ENCODE measurements at regions not wholly inside any gene's neighbourhood (a gene's known extent, or its start where the extent isn't known, plus 50 kb on each side); places are given as distances from the start of the nearest gene placed in this dataset.
"Not testable (repeated sequence)": the region's sequence is repeated elsewhere in the genome, so short reads cannot be mapped to it uniquely, and the experiment has no call there.

- no peak overlapping the region for H3K4me3 ChIP-seq
- ATAC-seq (ENCODE audit: insufficient read depth, low FRiP score), result no peak
- TF ChIP-seq, protein P1, sequence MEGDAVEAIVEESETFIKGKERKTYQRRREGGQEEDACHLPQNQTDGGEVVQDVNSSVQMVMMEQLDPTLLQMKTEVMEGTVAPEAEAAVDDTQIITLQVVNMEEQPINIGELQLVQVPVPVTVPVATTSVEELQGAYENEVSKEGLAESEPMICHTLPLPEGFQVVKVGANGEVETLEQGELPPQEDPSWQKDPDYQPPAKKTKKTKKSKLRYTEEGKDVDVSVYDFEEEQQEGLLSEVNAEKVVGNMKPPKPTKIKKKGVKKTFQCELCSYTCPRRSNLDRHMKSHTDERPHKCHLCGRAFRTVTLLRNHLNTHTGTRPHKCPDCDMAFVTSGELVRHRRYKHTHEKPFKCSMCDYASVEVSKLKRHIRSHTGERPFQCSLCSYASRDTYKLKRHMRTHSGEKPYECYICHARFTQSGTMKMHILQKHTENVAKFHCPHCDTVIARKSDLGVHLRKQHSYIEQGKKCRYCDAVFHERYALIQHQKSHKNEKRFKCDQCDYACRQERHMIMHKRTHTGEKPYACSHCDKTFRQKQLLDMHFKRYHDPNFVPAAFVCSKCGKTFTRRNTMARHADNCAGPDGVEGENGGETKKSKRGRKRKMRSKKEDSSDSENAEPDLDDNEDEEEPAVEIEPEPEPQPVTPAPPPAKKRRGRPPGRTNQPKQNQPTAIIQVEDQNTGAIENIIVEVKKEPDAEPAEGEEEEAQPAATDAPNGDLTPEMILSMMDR (IDR thresholded peaks at IDR 0.05; ENCODE audit: control extremely low read depth, extremely low read depth), result no peak
- DNase-seq, result peak; percentile 71 to 92 (median 89)
- H3K27ac ChIP-seq (ENCODE audit: low read depth in 1 of 2, low read length in 1 of 2), result no peak overlapping the region
- H3K4me1 ChIP-seq (ENCODE audit: control insufficient read depth in 5 of 5, insufficient read depth in 5 of 5, low read length in 5 of 5), result peaks cover 0 to 54% (median 13%) of the 10 kb centered on the region in 5 donors
- H3K36me3 ChIP-seq (ENCODE audit: control insufficient read depth in 4 of 4, insufficient read depth in 4 of 4, low read length in 4 of 4), result no peaks in the 10 kb centered on the region
- H3K27me3 ChIP-seq (ENCODE audit: control insufficient read depth in 3 of 3, insufficient read depth in 3 of 3, low read length in 2 of 3), result no peaks in the 10 kb centered on the region
- H3K9me3 ChIP-seq (ENCODE audit: control insufficient read depth in 4 of 4, insufficient read depth in 3 of 4, low read length in 3 of 4), result no peaks in the 10 kb centered on the region
- WGBS, 2 donors, result 56 to 67% methylated on average over 7 of the region's 7 CpGs
- H3K9ac ChIP-seq (ENCODE audit: insufficient read depth in 1 of 2, low read length in 2 of 2), result peak overlapping the region in 1 of 2 donors; percentile 36
Observed at GRCh38 chr16:27625050-27625697, 75.2 kb downstream of the KATNIP start.

GRCh38 chr16:27627136-27627535 lies 77.2 kb downstream of the KATNIP start:
- Histone ChIP-seq H3K4me3 (no peak overlapping the region), H3K9me3 (ENCODE audit: control insufficient read depth in 4 of 4, insufficient read depth in 3 of 4, low read length in 3 of 4) (no peaks in the 10 kb centered on the region), H3K27me3 (ENCODE audit: control insufficient read depth in 3 of 3, insufficient read depth in 3 of 3, low read length in 2 of 3) (no peaks in the 10 kb centered on the region), H3K4me1 (ENCODE audit: control insufficient read depth in 5 of 5, insufficient read depth in 5 of 5, low read length in 5 of 5) (peaks cover 0 to 46% (median 13%) of the 10 kb centered on the region in 5 donors), H3K9ac (ENCODE audit: insufficient read depth in 1 of 2, low read length in 2 of 2) (no peak overlapping the region), H3K27ac (ENCODE audit: low read depth in 1 of 2, low read length in 1 of 2) (no peak overlapping the region), H3K36me3 (ENCODE audit: control insufficient read depth in 4 of 4, insufficient read depth in 4 of 4, low read length in 4 of 4) (peaks cover 0 to 9% (median under 1%) of the 10 kb centered on the region in 4 donors)
- WGBS, 2 donors, result 90 to 92% methylated on average over 7 of the region's 7 CpGs
- no peak for ATAC-seq (ENCODE audit: insufficient read depth, low FRiP score)
- TF ChIP-seq, protein P1 (IDR thresholded peaks at IDR 0.05; ENCODE audit: control extremely low read depth, extremely low read depth), result no peak
- DNase-seq, result peak in 2 of 3 donors; percentile 29 to 37

DNA sequence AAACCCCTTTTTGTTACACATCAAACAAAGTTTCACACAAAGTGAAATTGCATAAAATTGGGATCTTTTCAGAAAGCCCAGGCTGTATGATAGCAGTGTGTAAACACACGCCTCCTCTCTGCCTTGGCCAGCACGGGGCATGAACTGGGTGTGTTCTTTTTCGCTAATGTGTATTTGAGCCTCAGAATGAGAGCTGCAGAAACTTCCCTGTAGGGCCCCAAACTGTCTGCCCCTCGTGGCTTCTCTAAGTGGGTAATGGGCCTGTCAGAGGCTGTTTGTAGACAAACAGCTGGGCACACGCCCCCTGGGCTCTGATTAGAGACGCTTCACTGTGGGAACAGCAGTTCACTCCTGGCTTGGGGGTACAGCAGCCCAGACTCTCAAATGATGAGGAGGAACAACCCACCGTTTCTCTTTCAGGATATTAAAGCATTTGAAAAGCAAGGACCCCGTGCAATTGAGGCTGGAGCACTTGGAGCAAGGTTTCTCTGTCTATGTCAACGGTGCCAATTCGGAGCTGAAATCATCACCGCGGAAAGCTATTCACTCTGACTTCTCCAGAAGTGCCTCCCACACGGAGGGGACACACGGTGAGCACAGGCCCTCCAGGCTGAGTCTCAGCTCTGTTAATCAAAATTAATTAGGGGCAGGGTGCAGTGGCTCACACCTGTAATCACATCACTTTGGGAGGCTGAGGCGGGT lies 78.4 kb downstream of the KATNIP start:
- H3K27ac ChIP-seq (ENCODE audit: low read depth in 1 of 2, low read length in 1 of 2), result no peak overlapping the region
- H3K27me3 ChIP-seq (ENCODE audit: control insufficient read depth in 3 of 3, insufficient read depth in 3 of 3, low read length in 2 of 3), result no peaks in the 10 kb centered on the region
- H3K4me1 ChIP-seq (ENCODE audit: control insufficient read depth in 5 of 5, insufficient read depth in 5 of 5, low read length in 5 of 5), result peaks cover 0 to 46% (median 13%) of the 10 kb centered on the region in 5 donors
- H3K4me3 ChIP-seq, result no peak overlapping the region
- ATAC-seq (ENCODE audit: insufficient read depth, low FRiP score) (no peak), DNase-seq (peak; percentile 67 to 76 (median 70))
- H3K9me3 ChIP-seq (ENCODE audit: control insufficient read depth in 4 of 4, insufficient read depth in 3 of 4, low read length in 3 of 4), result no peaks in the 10 kb centered on the region
- peaks cover 0 to 9% (median 2%) of the 10 kb centered on the region in 4 donors for H3K36me3 ChIP-seq (ENCODE audit: control insufficient read depth in 4 of 4, insufficient read depth in 4 of 4, low read length in 4 of 4)
- TF ChIP-seq, protein P1 (IDR thresholded peaks at IDR 0.05; ENCODE audit: control extremely low read depth, extremely low read depth), result no peak
- WGBS, 2 donors, result 77 to 82% methylated on average over 15 of the region's 15 CpGs
- peak overlapping the region; percentile 24 to 32 for H3K9ac ChIP-seq (ENCODE audit: insufficient read depth in 1 of 2, low read length in 2 of 2)

DNA sequence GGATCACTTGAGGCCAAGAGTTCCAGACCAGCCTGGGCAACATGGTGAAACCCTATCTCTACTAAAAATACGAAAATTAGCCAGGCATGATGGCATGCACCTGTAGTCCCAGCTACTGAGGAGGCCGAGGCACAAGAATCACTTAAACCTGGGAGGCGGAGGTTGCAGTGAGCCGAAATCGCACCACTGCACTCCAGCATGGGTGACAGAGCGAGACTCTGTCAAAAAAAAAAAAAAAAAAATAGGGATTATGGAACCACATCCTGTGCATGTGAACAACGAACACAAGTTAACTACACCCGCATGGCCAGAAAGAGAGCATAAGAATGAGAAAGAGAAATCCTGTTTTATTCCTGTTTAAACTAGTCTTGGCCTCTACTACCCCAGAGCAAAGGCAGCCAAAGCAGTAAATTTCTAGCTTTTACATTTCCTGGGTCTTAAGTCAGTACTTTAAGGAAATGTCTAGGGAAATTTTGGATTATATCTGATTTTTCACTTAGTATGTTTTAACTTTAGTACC lies 79.1 kb downstream of the KATNIP start:
- ATAC-seq (ENCODE audit: insufficient read depth, low FRiP score); H3K27ac ChIP-seq (ENCODE audit: low read depth in 1 of 2, low read length in 1 of 2); H3K9ac ChIP-seq (ENCODE audit: insufficient read depth in 1 of 2, low read length in 2 of 2); H3K27me3 ChIP-seq (ENCODE audit: control insufficient read depth in 3 of 3, insufficient read depth in 3 of 3, low read length in 2 of 3); H3K4me3 ChIP-seq; H3K9me3 ChIP-seq (ENCODE audit: control insufficient read depth in 4 of 4, insufficient read depth in 3 of 4, low read length in 3 of 4): not testable (repeated sequence)
- H3K36me3 ChIP-seq (ENCODE audit: control insufficient read depth in 4 of 4, insufficient read depth in 4 of 4, low read length in 4 of 4), result peaks cover 0 to 10% (median 2%) of the 10 kb centered on the region in 4 donors
- WGBS, 2 donors, result 92% methylated on average over 8 of the region's 8 CpGs
- DNase-seq, result peak in 1 of 3 donors; percentile 40
- H3K4me1 ChIP-seq (ENCODE audit: control insufficient read depth in 5 of 5, insufficient read depth in 5 of 5, low read length in 5 of 5), result peaks cover 0 to 46% (median 13%) of the 10 kb centered on the region in 5 donors
